Bronchial epithelial cell (primary cell): ENCODE measurements at regions not wholly inside any gene's neighbourhood (a gene's known extent, or its start where the extent isn't known, plus 50 kb on each side); places are given as distances from the start of the nearest gene placed in this dataset.
A peak's percentile ranks its signal among the peaks of the same experiment; 100 is the strongest.

Source experiments
- DNase-seq: peaks from one replicate; pipeline ENCODE4 v3.0.0-alpha.2; 2010; ENCODE audit warnings: low read depth
- FAIRE-seq: peaks from 2 replicates; lab custom pipeline; 2011; peaks lifted over from hg19 to GRCh38; lab: Jason Lieb, UNC
- H3K27me3 ChIP-seq: 2 replicates; pipeline ENCODE4 v1.5.1; 2011; ENCODE audit warnings: low read length; ENCODE audit not compliant: control insufficient read depth, insufficient read depth
- H3K36me3 ChIP-seq: 2 replicates; pipeline ENCODE4 v1.5.1; 2011; ENCODE audit warnings: low read length; ENCODE audit not compliant: control insufficient read depth, insufficient read depth
- H3K4me3 ChIP-seq: 2 replicates; pipeline ENCODE4 v1.5.1; 2011; ENCODE audit warnings: mild to moderate bottlenecking, low read depth, low read length, control low read depth
- CTCF ChIP-seq: IDR thresholded peaks from 2 replicates; pipeline ENCODE4 v1.5.1; 2011; ENCODE audit warnings: mild to moderate bottlenecking, moderate library complexity, low read length, control low read depth, inconsistent platforms; ENCODE audit not compliant: insufficient read depth, severe bottlenecking

DNA sequence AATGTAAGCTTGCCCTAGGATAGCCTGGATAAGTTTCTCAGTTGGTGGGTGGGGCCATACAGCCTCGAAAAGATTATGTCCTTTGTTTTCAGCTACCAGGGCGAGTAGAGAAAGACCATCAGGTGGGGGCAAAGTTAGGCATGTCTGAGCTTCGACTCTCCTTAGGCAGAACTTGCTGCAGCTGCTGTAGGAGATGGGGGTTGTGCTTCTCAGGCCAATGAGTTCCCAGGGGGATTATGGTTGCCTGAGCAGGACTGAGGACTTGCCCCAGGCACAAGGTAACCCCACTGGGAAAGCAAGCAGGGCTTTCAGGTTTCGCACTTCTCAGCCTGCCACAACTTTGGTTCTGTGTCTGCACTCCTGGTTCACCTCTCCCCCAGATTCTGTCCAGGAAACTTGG lies 173.4 kb upstream of the SESN3 start:
- Histone ChIP-seq H3K36me3 (no peaks in the 10 kb centered on the region), H3K27me3 (no peaks in the 10 kb centered on the region), H3K4me3 (no peak overlapping the region)
- DNase-seq (no peak), FAIRE-seq (peak; percentile 32)
- no peak for TF ChIP-seq CTCF

- DNase-seq (no peak), FAIRE-seq (no peak)
- no peak for TF ChIP-seq CTCF
- Histone ChIP-seq H3K36me3 (no peaks in the 10 kb centered on the region), H3K27me3 (no peaks in the 10 kb centered on the region), H3K4me3 (no peak overlapping the region)
These were observed 167.6 kb upstream of the SESN3 start for GRCh38 chr11:95398437-95399112.

- Histone ChIP-seq H3K27me3 (no peaks in the 10 kb centered on the region), H3K36me3 (no peaks in the 10 kb centered on the region), H3K4me3 (no peak overlapping the region)
- DNase-seq: no peak
- no peak for TF ChIP-seq CTCF
- FAIRE-seq: peak; percentile 60
These were observed 161.6 kb upstream of the SESN3 start for GRCh38 chr11:95392644-95393043.

- DNase-seq (no peak), FAIRE-seq (no peak)
- no peak overlapping the region for H3K4me3 ChIP-seq
- TF ChIP-seq CTCF: no peak
- H3K36me3 ChIP-seq: no peaks in the 10 kb centered on the region
- no peaks in the 10 kb centered on the region for H3K27me3 ChIP-seq
These were observed 158.4 kb upstream of the SESN3 start for GRCh38 chr11:95389427-95389826.

- FAIRE-seq (no peak), DNase-seq (no peak)
- Histone ChIP-seq H3K27me3 (no peaks in the 10 kb centered on the region), H3K4me3 (no peak overlapping the region), H3K36me3 (no peaks in the 10 kb centered on the region)
- no peak for TF ChIP-seq CTCF
These were observed 157.1 kb upstream of the SESN3 start for GRCh38 chr11:95388086-95388485.

- no peak for TF ChIP-seq CTCF
- no peak overlapping the region for H3K4me3 ChIP-seq
- no peaks in the 10 kb centered on the region for H3K36me3 ChIP-seq
- no peak for FAIRE-seq
- no peak for DNase-seq
- H3K27me3 ChIP-seq: no peaks in the 10 kb centered on the region
These were observed 156.3 kb upstream of the SESN3 start for GRCh38 chr11:95387325-95387724.
